ENCODE measurements at regions not wholly inside any gene's neighbourhood (a gene's known extent, or its start where the extent isn't known, plus 50 kb on each side); places are given as distances from the start of the nearest gene placed in this dataset.

- no peaks in the 10 kb centered on the region for H3K36me3 ChIP-seq (replicated peaks; ENCODE audit: low read depth, low read length)
- TF ChIP-seq EZH2phosphoT487 (IDR thresholded peaks at IDR 0.05; ENCODE audit: low read depth): no peak
- TF ChIP-seq, protein P1, sequence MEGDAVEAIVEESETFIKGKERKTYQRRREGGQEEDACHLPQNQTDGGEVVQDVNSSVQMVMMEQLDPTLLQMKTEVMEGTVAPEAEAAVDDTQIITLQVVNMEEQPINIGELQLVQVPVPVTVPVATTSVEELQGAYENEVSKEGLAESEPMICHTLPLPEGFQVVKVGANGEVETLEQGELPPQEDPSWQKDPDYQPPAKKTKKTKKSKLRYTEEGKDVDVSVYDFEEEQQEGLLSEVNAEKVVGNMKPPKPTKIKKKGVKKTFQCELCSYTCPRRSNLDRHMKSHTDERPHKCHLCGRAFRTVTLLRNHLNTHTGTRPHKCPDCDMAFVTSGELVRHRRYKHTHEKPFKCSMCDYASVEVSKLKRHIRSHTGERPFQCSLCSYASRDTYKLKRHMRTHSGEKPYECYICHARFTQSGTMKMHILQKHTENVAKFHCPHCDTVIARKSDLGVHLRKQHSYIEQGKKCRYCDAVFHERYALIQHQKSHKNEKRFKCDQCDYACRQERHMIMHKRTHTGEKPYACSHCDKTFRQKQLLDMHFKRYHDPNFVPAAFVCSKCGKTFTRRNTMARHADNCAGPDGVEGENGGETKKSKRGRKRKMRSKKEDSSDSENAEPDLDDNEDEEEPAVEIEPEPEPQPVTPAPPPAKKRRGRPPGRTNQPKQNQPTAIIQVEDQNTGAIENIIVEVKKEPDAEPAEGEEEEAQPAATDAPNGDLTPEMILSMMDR (IDR thresholded peaks at IDR 0.05; ENCODE audit: low read depth, low read length): no peak
- H2AFZ ChIP-seq (ENCODE audit: low read depth, low read length): no peak overlapping the region
- H3K79me2 ChIP-seq (ENCODE audit: low read length): no peaks in the 10 kb centered on the region
- no peak overlapping the region for H3K27ac ChIP-seq (ENCODE audit: low read length)
- no peak overlapping the region for H3K9ac ChIP-seq (ENCODE audit: low read length)
- no peaks in the 10 kb centered on the region for H4K20me1 ChIP-seq (ENCODE audit: insufficient read depth, low read length)
- no peaks in the 10 kb centered on the region for H3K27me3 ChIP-seq (ENCODE audit: low read depth, low read length)
- no peaks in the 10 kb centered on the region for H3K9me3 ChIP-seq (ENCODE audit: insufficient read depth, low read length)
- H3K4me3 ChIP-seq (ENCODE audit: low read length): no peak overlapping the region
- H3K4me2 ChIP-seq (ENCODE audit: low read length): no peak overlapping the region
- no peaks in the 10 kb centered on the region for H3K4me1 ChIP-seq (ENCODE audit: low read length)
Measured at GRCh38 chr6:22667855-22668254, 98.5 kb downstream of the HDGFL1 start.

DNA sequence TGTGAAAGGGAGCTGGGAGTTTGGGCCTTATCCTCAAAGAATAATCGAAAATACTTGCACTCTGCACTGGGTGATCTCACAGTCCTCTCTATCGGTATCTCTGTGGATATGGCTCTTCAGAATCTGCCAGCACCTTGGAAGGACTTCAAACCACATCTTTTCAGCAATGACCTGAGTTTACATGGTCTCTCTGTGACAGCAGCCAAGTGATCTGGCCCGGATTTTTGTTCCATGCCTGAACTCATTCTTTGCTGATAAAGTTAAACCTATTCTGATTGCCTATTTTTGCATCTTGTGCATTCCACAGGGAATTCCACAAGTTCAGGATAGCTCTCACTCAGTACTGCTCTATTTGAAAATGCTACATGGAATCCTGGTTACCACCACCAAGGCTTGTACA, 98.9 kb downstream of the HDGFL1 start:
- Histone ChIP-seq H2AFZ (ENCODE audit: low read depth, low read length) (no peak overlapping the region), H3K9ac (ENCODE audit: low read length) (no peak overlapping the region), H3K36me3 (replicated peaks; ENCODE audit: low read depth, low read length) (no peaks in the 10 kb centered on the region), H3K4me2 (ENCODE audit: low read length) (no peak overlapping the region), H3K79me2 (ENCODE audit: low read length) (no peaks in the 10 kb centered on the region), H3K27ac (ENCODE audit: low read length) (no peak overlapping the region), H4K20me1 (ENCODE audit: insufficient read depth, low read length) (no peaks in the 10 kb centered on the region), H3K9me3 (ENCODE audit: insufficient read depth, low read length) (no peaks in the 10 kb centered on the region), H3K4me3 (ENCODE audit: low read length) (no peak overlapping the region), H3K4me1 (ENCODE audit: low read length) (peaks cover 2% of the 10 kb centered on the region; the same call in 1 of the 2 replicates), H3K27me3 (ENCODE audit: low read depth, low read length) (no peaks in the 10 kb centered on the region)
- no peak for TF ChIP-seq EZH2phosphoT487 (IDR thresholded peaks at IDR 0.05; ENCODE audit: low read depth)
- TF ChIP-seq, protein P1 (IDR thresholded peaks at IDR 0.05; ENCODE audit: low read depth, low read length): no peak

GRCh38 chr6:22668717-22669116, 99.4 kb downstream of the HDGFL1 start:
- Histone ChIP-seq H3K9me3 (ENCODE audit: insufficient read depth, low read length) (no peaks in the 10 kb centered on the region), H3K9ac (ENCODE audit: low read length) (no peak overlapping the region), H2AFZ (ENCODE audit: low read depth, low read length) (no peak overlapping the region), H3K27me3 (ENCODE audit: low read depth, low read length) (no peaks in the 10 kb centered on the region), H3K79me2 (ENCODE audit: low read length) (no peaks in the 10 kb centered on the region), H3K4me1 (ENCODE audit: low read length) (peaks cover 4% of the 10 kb centered on the region; the same call in 1 of the 2 replicates), H3K36me3 (replicated peaks; ENCODE audit: low read depth, low read length) (no peaks in the 10 kb centered on the region), H3K4me3 (ENCODE audit: low read length) (no peak overlapping the region), H3K27ac (ENCODE audit: low read length) (no peak overlapping the region), H4K20me1 (ENCODE audit: insufficient read depth, low read length) (no peaks in the 10 kb centered on the region), H3K4me2 (ENCODE audit: low read length) (no peak overlapping the region)
- TF ChIP-seq, protein P1 (IDR thresholded peaks at IDR 0.05; ENCODE audit: low read depth, low read length): no peak
- TF ChIP-seq EZH2phosphoT487 (IDR thresholded peaks at IDR 0.05; ENCODE audit: low read depth): no peak

GRCh38 chr6:22670605-22671004, 101.2 kb downstream of the HDGFL1 start:
- Histone ChIP-seq H4K20me1 (ENCODE audit: insufficient read depth, low read length) (no peaks in the 10 kb centered on the region), H3K27ac (ENCODE audit: low read length) (no peak overlapping the region), H3K4me3 (ENCODE audit: low read length) (no peak overlapping the region), H3K9me3 (ENCODE audit: insufficient read depth, low read length) (no peaks in the 10 kb centered on the region), H3K4me1 (ENCODE audit: low read length) (peaks cover 6% of the 10 kb centered on the region; the same call in 1 of the 2 replicates), H3K36me3 (replicated peaks; ENCODE audit: low read depth, low read length) (no peaks in the 10 kb centered on the region), H3K27me3 (ENCODE audit: low read depth, low read length) (no peaks in the 10 kb centered on the region), H2AFZ (ENCODE audit: low read depth, low read length) (no peak overlapping the region), H3K9ac (ENCODE audit: low read length) (no peak overlapping the region), H3K4me2 (ENCODE audit: low read length) (no peak overlapping the region), H3K79me2 (ENCODE audit: low read length) (no peaks in the 10 kb centered on the region)
- TF ChIP-seq, protein P1 (IDR thresholded peaks at IDR 0.05; ENCODE audit: low read depth, low read length): no peak
- TF ChIP-seq EZH2phosphoT487 (IDR thresholded peaks at IDR 0.05; ENCODE audit: low read depth): no peak

All from OCI-LY3 (cell line).